B cell (primary cell): ENCODE measurements at regions not wholly inside any gene's neighbourhood (a gene's known extent, or its start where the extent isn't known, plus 50 kb on each side); places are given as distances from the start of the nearest gene placed in this dataset.

Experiments
- ATAC-seq: fragments of 200-7000 bp; cut with Tn5 transposase; one replicate; pipeline ENCODE4 v1.10.0; 2021; ENCODE audit warnings: low read depth, mild to moderate bottlenecking, moderate number of reproducible peaks, moderate library complexity
- CTCF ChIA-PET: fragments of 350-600 bp; sonication (Branson Sonifier 250); formaldehyde crosslinking; loops from one replicate; lab custom pipeline; 2021; ENCODE audit warnings: antibody characterized with exemption, inconsistent platforms; lab: Charles Lee
- POLR2A ChIA-PET: fragments of 350-600 bp; sonication (Branson Sonifier 250); formaldehyde crosslinking; loops from one replicate; lab custom pipeline; 2021; ENCODE audit warnings: antibody characterized with exemption; lab: Charles Lee
- DNase-seq: peaks from one replicate; pipeline ENCODE4 v3.0.0; 2013
- H2AFZ ChIP-seq: 2 replicates; pipeline ENCODE4 v1.6.1; 2012; ENCODE audit warnings: mild to moderate bottlenecking, low read depth, low read length; ENCODE audit not compliant: insufficient read depth, poor library complexity, severe bottlenecking
- H3K27ac ChIP-seq, 2 donors: 1 replicate in 1 of 2; 2 replicates in 1 of 2; pipeline ENCODE4 v1.5.1; 2012 to 2013; ENCODE audit warnings: low read length in 2 of 2, mild to moderate bottlenecking in 2 of 2, moderate library complexity in 1 of 2
- H3K27me3 ChIP-seq, 4 experiments: fragments of 200-600 bp in 1 of 4; sonication (generic) in 1 of 4; replicated peaks in 1 of 4; 1 replicate in 2 of 4; 2 replicates in 2 of 4; pipeline versions ENCODE4 v1.6.1 to v1.7.0; 2013 to 2016; ENCODE audit warnings: low read length in 3 of 4, mild to moderate bottlenecking in 2 of 4, mixed read lengths in 1 of 4, moderate library complexity in 1 of 4; ENCODE audit not compliant: insufficient read depth in 4 of 4, control insufficient read depth in 3 of 4; ENCODE audit errors: control extremely low read depth in 1 of 4
- H3K36me3 ChIP-seq, 2 experiments: replicated peaks in 1 of 2; 1 replicate in 1 of 2; 2 replicates in 1 of 2; pipeline versions ENCODE4 v1.6.1 to v1.7.1; 2013; ENCODE audit warnings: low read length in 1 of 2; ENCODE audit not compliant: insufficient read depth in 2 of 2, control insufficient read depth in 1 of 2; ENCODE audit errors: control extremely low read depth in 1 of 2, extremely low read depth in 1 of 2
- H3K4me1 ChIP-seq, 2 donors: fragments of 200-600 bp in 1 of 2; sonication (generic) in 1 of 2; 1 replicate in 1 of 2; 2 replicates in 1 of 2; pipeline versions ENCODE4 v1.5.1 to v1.6.1; 2013 to 2017; ENCODE audit warnings: low read length in 2 of 2; ENCODE audit not compliant: control insufficient read depth in 2 of 2, insufficient read depth in 2 of 2
- H3K4me2 ChIP-seq: replicated peaks from 2 replicates; pipeline ENCODE3; 2012; ENCODE audit warnings: mild to moderate bottlenecking, low read depth, low read length; ENCODE audit not compliant: poor library complexity, severe bottlenecking
- H3K4me3 ChIP-seq, 5 experiments: fragments of 200-600 bp in 1 of 5; sonication (generic) in 1 of 5; 1 replicate in 3 of 5; 2 replicates in 2 of 5; pipeline versions ENCODE4 v1.5.1 to v1.7.0; 2011 to 2016; ENCODE audit warnings: low read length in 4 of 5, mild to moderate bottlenecking in 4 of 5, low read depth in 2 of 5, control low read depth in 1 of 5, moderate library complexity in 1 of 5; ENCODE audit not compliant: insufficient read depth in 1 of 5; ENCODE audit errors: control extremely low read depth in 1 of 5, extremely low read depth in 1 of 5
- H3K79me2 ChIP-seq: fragments of 200-600 bp; sonication (generic); one replicate; pipeline ENCODE4 v1.6.0; 2016; ENCODE audit warnings: low read length; ENCODE audit not compliant: control insufficient read depth, insufficient read depth
- H3K9ac ChIP-seq: fragments of 200-600 bp; sonication (generic); 2 replicates; pipeline ENCODE4 v1.6.1; 2017; ENCODE audit warnings: mild to moderate bottlenecking, low read length, moderate library complexity
- H3K9me3 ChIP-seq, 3 donors: one replicate each; pipeline versions ENCODE4 v1.6.1 to v1.7.1; 2013; ENCODE audit warnings: low read length in 2 of 3; ENCODE audit not compliant: control insufficient read depth in 2 of 3, insufficient read depth in 1 of 3; ENCODE audit errors: control extremely low read depth in 1 of 3
- H4K20me1 ChIP-seq: 2 replicates; pipeline ENCODE4 v1.6.0; 2012; ENCODE audit warnings: mild to moderate bottlenecking, low read length; ENCODE audit not compliant: insufficient read depth, control insufficient read depth, poor library complexity, severe bottlenecking
- H3K27ac Mint-ChIP-seq: one replicate; pipeline ENCODE4 v1.8.0; 2021; ENCODE audit warnings: mixed read lengths
- H3K27me3 Mint-ChIP-seq: one replicate; pipeline ENCODE4 v1.8.0; 2021; ENCODE audit warnings: mixed read lengths
- H3K4me1 Mint-ChIP-seq: one replicate; pipeline ENCODE4 v1.8.0; 2021; ENCODE audit warnings: mixed read lengths
- H3K4me3 Mint-ChIP-seq: one replicate; pipeline ENCODE4 v1.8.0; 2021; ENCODE audit warnings: mixed read lengths
- H3K9me3 Mint-ChIP-seq: one replicate; pipeline ENCODE4 v1.8.0; 2022; ENCODE audit warnings: mixed read lengths; ENCODE audit not compliant: insufficient read depth
- EZH2 ChIP-seq: IDR thresholded peaks from 2 replicates; pipeline ENCODE4 v1.6.1; 2012; ENCODE audit warnings: borderline replicate concordance, low read depth, mild to moderate bottlenecking, moderate library complexity, low read length; ENCODE audit not compliant: insufficient read depth, poor library complexity, severe bottlenecking
- WGBS: methylation state at CpG from one replicate; pipeline ENCODE4 v1.1.5; 2013; ENCODE audit warnings: missing lambda C conversion rate; ENCODE audit not compliant: insufficient coverage; 5-methylcytosine and 5-hydroxymethylcytosine counted together
- intact Hi-C: fragments of 100-400 bp; cut with micrococcal nuclease; formaldehyde crosslinking; loops from one replicate; pipeline ENCODE4 v1.10.0; 2022
- TF ChIP-seq, protein P1 (sequence below): fragments of 200-600 bp; IDR thresholded peaks from one replicate; pipeline ENCODE4 v1.8.0; 2022; ENCODE audit warnings: antibody characterized with exemption, mild to moderate bottlenecking

DNA sequence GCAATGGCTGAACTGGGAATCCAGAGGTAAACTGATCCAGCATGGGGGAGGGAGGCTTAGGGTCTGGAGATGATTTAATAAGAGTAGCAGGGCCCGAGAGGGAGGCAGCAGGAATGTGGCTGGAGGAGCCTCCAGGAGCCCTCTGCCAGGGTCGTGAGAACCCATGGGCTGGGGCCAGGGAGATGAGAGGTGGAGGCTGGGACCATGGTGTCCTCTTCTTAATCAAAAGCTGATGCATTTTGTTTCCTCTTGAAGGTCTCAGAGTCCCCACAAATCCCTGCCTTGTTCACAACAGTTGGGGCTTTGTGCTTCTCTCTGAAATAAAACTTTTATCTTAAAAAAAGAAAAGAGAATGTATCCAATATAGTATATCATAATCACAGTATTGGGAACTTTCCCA, 123.7 kb upstream of the ZNF516 start:
- ChIA-PET POLR2A (no interaction called here), CTCF (interaction anchor here (6.9 kb wide), 1 partner anchor 220 kb away, joined by 78 read pairs; no protein-coding TSS in a partner anchor)
- Histone ChIP-seq H2AFZ (no peak overlapping the region), H3K9ac (no peak overlapping the region), H3K4me1 (peaks cover 0 to 5% of the 10 kb centered on the region in 2 donors), H3K27me3 (peaks cover 0 to 16% (median 3%) of the 10 kb centered on the region in 4 experiments), H3K79me2 (no peaks in the 10 kb centered on the region), H3K4me2 (no peak overlapping the region), H3K36me3 (no peaks in the 10 kb centered on the region), H3K27ac (no peak overlapping the region), H3K4me3 (no peak overlapping the region), H3K9me3 (no peaks in the 10 kb centered on the region), H4K20me1 (no peaks in the 10 kb centered on the region)
- peaks cover 39% of the 10 kb centered on the region for H3K27me3 Mint-ChIP-seq
- TF ChIP-seq EZH2, result no peak
- TF ChIP-seq, protein P1, sequence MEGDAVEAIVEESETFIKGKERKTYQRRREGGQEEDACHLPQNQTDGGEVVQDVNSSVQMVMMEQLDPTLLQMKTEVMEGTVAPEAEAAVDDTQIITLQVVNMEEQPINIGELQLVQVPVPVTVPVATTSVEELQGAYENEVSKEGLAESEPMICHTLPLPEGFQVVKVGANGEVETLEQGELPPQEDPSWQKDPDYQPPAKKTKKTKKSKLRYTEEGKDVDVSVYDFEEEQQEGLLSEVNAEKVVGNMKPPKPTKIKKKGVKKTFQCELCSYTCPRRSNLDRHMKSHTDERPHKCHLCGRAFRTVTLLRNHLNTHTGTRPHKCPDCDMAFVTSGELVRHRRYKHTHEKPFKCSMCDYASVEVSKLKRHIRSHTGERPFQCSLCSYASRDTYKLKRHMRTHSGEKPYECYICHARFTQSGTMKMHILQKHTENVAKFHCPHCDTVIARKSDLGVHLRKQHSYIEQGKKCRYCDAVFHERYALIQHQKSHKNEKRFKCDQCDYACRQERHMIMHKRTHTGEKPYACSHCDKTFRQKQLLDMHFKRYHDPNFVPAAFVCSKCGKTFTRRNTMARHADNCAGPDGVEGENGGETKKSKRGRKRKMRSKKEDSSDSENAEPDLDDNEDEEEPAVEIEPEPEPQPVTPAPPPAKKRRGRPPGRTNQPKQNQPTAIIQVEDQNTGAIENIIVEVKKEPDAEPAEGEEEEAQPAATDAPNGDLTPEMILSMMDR, result no peak
- H3K4me1 Mint-ChIP-seq, result peaks cover 5% of the 10 kb centered on the region
- intact Hi-C loops, result no loop called here
- WGBS, result 86% methylated on average over 2 of the region's 2 CpGs
- H3K9me3 Mint-ChIP-seq, result no peaks in the 10 kb centered on the region
- H3K4me3 Mint-ChIP-seq, result no peak overlapping the region
- ATAC-seq (no peak), DNase-seq (no peak)
- no peak overlapping the region for H3K27ac Mint-ChIP-seq

DNA sequence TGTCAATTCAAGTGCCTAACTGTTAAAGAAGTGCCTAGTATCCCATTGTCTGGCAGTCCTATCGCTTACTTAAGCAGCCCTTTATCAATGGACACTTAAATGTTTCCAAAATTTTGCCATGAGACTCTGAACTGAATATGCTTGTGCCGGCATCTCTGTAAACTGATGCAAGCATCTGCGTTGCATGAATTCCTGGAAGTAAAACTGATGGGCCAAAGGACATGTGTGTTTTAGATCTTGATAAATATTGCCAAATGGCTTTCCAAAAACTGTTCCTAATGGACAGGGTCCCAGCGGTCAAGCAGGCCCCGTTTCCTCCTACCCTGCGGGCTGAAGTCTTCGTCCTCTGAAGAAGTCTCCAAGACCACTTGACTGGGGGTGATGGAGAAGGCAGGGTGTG, 121.3 kb upstream of the ZNF516 start:
- no peak overlapping the region for H2AFZ ChIP-seq
- no peak for DNase-seq

More for the DNA sequence above, 121.3 kb upstream of the ZNF516 start:
- no peak overlapping the region for H3K4me3 Mint-ChIP-seq
- 91% methylated on average over 3 of the region's 7 CpGs for WGBS
- Histone ChIP-seq H3K27ac (no peak overlapping the region), H3K4me2 (no peak overlapping the region), H3K27me3 (peaks cover 0 to 16% (median 1%) of the 10 kb centered on the region in 4 experiments), H3K4me3 (no peak overlapping the region), H3K79me2 (no peaks in the 10 kb centered on the region), H4K20me1 (no peaks in the 10 kb centered on the region), H3K9ac (no peak overlapping the region), H3K4me1 (peaks cover 0 to 5% of the 10 kb centered on the region in 2 donors), H3K9me3 (peaks cover 0 to 3% (median 0%) of the 10 kb centered on the region in 3 donors), H3K36me3 (no peaks in the 10 kb centered on the region)
- peaks cover 25% of the 10 kb centered on the region for H3K27me3 Mint-ChIP-seq
- peaks cover 4% of the 10 kb centered on the region for H3K4me1 Mint-ChIP-seq
- TF ChIP-seq, protein P1, result no peak
- TF ChIP-seq EZH2, result no peak
- ATAC-seq, result no peak
- POLR2A ChIA-PET, result no interaction called here
- no peak overlapping the region for H3K27ac Mint-ChIP-seq
- intact Hi-C loops, result no loop called here
- CTCF ChIA-PET, result interaction anchor here (6.9 kb wide), 1 partner anchor 217 kb away, joined by 78 read pairs; no protein-coding TSS in a partner anchor
- H3K9me3 Mint-ChIP-seq, result no peaks in the 10 kb centered on the region
